ENCODE measurements at regions not wholly inside any gene's neighbourhood (a gene's known extent, or its start where the extent isn't known, plus 50 kb on each side); places are given as distances from the start of the nearest gene placed in this dataset.

DNA sequence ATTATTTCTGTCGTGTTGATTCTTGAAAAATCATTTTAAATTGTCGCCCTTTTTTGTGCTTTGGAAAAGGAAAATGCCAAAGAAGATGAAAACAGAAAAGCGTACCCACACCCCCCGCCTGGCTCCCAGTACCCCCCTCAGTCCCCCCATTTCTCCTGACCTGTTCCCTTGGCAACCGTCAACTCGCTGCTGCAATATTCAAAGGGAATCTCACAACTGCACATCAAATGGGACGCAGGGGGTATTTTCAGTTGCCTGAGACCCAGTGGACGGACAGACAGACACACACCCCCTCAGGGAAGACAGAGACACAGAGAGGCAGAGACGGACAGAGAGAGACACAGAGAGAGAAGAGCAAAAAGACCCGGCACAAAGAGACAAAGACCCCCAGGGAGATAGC lies 83.5 kb upstream of the PRR20G start:
- no peak overlapping the region for H3K27ac Mint-ChIP-seq
- no peaks in the 10 kb centered on the region for H3K36me3 Mint-ChIP-seq (ENCODE audit: low read depth)
- DNase-seq, result no peak
- peaks cover 2% of the 10 kb centered on the region for H3K9me3 Mint-ChIP-seq
- H3K4me3 Mint-ChIP-seq, result no peak overlapping the region
- H3K27me3 Mint-ChIP-seq, result peaks cover 18% of the 10 kb centered on the region
- H3K4me1 Mint-ChIP-seq (ENCODE audit: low read depth), result no peaks in the 10 kb centered on the region

DNA sequence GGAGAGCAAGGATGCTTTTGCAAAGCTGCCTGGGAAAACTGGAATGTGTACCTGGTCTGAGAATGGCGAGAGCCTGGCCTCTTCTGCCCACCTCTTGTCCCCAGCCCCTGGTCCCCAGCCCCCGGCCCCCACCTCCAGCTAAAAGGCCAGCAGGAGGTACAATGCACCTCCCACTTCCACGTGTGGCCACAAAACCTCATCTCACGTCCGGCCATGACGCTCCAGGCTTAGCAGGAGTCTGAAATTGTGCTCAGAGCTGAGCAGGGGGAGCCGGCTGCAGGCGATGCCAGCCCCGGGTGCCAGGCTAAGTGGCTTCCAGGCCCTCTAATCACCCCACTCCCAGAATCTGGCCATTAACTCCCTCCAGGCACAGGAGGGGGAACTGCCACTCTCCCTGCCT lies 83.1 kb upstream of the PRR20G start:
- H3K9me3 Mint-ChIP-seq, result no peaks in the 10 kb centered on the region
- H3K36me3 Mint-ChIP-seq (ENCODE audit: low read depth), result no peaks in the 10 kb centered on the region
- peaks cover 16% of the 10 kb centered on the region for H3K27me3 Mint-ChIP-seq
- H3K4me1 Mint-ChIP-seq (ENCODE audit: low read depth), result no peaks in the 10 kb centered on the region
- H3K27ac Mint-ChIP-seq, result no peak overlapping the region
- DNase-seq, result no peak
- H3K4me3 Mint-ChIP-seq, result no peak overlapping the region

DNA sequence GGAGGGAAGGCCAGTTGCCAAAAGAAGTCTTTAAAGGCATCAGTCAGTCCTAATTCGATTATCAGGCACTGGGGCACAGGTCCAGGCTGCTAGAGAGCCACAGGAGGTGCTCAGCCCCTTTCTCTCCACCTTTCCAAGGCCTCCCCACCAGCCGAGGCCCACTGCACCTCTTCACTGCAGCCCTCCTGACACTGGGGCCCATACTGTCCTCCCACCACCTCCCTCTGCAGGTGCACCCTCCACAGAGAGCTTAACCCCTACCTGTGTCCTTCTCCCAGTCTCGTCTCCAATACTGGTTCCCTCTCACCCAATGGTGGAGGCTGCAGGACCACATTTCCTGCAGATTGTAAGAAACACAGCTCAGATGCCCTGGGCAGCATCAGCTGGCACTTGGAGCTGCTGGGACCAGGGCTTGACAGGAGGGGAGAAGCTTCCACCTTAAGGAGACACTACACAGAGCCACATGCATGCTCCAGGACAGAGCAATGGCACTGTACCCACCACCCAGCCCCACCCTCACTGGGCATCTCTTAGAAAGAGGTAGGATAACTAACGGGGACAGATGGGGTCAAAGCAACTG lies 81.6 kb upstream of the PRR20G start:
- H3K27ac Mint-ChIP-seq, result no peak overlapping the region
- no peaks in the 10 kb centered on the region for H3K4me1 Mint-ChIP-seq (ENCODE audit: low read depth)
- no peak overlapping the region for H3K4me3 Mint-ChIP-seq
- H3K9me3 Mint-ChIP-seq, result no peaks in the 10 kb centered on the region
- DNase-seq, result no peak
- no peaks in the 10 kb centered on the region for H3K36me3 Mint-ChIP-seq (ENCODE audit: low read depth)
- H3K27me3 Mint-ChIP-seq, result peaks cover 15% of the 10 kb centered on the region

DNA sequence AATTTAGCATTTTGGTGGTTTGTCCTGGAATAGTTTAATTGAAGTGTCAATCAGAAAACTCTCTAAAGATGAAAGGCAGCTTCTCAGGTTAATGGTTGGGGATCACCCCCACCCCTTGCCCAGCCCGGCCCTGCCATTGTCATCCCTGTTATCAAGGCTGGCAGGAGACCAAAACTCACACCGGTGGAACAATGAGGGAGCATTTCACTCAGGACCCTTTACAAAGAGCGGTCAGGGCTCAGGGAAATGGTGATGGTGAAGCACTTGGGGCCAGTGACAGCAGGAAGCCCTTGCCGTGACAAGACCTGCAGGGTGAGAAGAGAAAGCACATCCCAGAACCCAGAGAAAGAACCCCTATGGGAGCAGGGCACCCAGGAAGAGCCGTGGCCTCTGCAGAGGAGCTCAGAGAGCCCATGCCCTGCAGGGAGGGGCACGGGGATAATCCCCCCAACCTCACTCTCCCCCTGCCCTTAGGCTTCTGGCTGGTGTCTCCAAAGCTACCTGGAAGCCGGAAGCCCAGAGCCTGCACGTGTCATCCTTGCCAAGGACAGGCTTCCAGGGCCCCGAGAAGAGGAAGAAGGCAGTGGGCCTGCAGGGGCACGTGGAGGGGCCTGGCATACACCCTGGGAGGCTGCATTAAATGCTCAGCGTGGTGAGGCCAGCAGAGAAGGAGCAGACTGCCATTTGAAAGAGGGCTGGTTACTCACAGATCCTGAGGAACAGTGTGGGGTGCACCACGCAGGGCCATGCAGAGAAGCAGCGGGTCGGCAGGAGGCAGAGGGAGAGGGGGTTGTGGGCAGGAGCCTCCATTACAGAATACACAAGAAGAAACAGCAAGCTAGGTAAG lies 80.6 kb upstream of the PRR20G start:
- Mint-ChIP-seq H3K36me3 (ENCODE audit: low read depth) (no peaks in the 10 kb centered on the region), H3K4me3 (no peak overlapping the region), H3K27ac (no peak overlapping the region), H3K9me3 (no peaks in the 10 kb centered on the region), H3K4me1 (ENCODE audit: low read depth) (no peaks in the 10 kb centered on the region), H3K27me3 (peaks cover 15% of the 10 kb centered on the region)
- DNase-seq, result no peak

DNA sequence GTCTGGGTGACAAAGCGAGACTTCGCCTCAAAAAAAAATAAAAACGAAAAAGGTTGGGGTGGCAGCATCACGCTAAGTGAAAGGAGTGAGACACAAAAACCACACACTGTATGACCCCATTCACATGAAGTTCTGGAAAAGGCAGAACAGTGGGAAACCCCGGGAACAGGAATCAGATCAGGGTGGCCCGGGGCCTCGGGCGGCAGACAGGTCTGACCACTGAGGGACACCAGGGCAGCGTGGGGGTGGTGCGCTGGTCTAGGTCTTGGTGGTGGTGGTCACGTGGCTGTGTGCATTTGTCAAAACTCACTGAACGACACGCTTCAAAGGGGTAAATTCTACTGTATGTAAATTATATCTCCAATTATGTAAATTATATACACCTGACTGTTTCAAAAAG lies 79.7 kb upstream of the PRR20G start:
- DNase-seq, result no peak
- Mint-ChIP-seq H3K27ac (no peak overlapping the region), H3K4me3 (no peak overlapping the region), H3K4me1 (ENCODE audit: low read depth) (no peaks in the 10 kb centered on the region), H3K36me3 (ENCODE audit: low read depth) (no peaks in the 10 kb centered on the region), H3K9me3 (no peaks in the 10 kb centered on the region), H3K27me3 (peaks cover 18% of the 10 kb centered on the region)

DNA sequence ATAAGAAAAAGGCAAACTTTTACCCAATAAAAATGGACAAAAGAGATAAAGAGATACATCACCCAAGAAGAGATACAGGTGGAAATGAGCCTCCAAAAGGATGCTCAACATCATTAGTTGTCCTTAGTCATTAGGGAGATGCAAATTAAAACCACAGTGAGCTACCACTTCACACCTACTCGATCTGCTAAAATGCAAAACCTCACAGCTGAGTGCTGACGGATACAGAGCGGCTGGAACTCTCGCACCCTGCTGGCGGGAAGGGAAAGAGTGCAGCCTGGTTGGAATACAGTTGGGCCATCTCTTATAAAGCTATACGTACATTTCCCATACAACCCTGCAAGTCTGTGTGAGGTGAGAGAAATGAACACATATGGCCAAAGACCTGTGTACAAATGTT lies 78.5 kb upstream of the PRR20G start:
- Mint-ChIP-seq H3K27ac (no peak overlapping the region), H3K4me1 (ENCODE audit: low read depth) (no peaks in the 10 kb centered on the region), H3K4me3 (no peak overlapping the region), H3K36me3 (ENCODE audit: low read depth) (no peaks in the 10 kb centered on the region), H3K27me3 (peaks cover 22% of the 10 kb centered on the region), H3K9me3 (no peaks in the 10 kb centered on the region)
- DNase-seq, result no peak

DNA sequence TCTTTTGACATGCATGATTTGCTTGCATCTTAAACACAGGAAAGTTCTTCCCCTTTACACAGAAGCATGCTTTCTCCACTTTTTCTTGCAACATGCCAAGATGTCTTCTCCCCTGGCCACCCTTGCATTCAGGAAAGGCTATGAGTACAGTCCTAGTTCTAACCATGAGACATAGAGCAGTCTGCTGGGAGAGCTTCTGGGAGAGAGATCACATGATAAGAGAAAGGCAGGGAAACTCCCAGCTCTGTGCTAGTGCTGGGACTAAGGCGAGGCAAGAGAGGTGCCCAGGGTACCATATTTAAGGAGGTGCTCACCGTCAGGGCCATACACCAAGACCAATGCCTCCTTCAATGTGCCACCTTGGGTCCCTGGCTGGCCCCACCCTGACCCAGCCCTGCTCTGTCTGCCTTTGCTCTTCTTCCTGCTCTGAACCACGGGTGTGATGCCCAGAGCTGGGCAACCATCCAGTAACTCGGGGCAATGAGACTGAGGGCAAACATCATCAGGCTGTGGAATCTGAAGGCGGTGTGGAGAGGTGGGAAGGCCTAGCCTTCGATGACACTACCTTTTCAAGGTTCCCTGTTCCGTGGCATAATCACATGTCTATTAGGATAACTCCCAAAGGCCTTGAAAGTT lies 77.4 kb upstream of the PRR20G start:
- H3K4me1 Mint-ChIP-seq (ENCODE audit: low read depth), result no peaks in the 10 kb centered on the region
- H3K36me3 Mint-ChIP-seq (ENCODE audit: low read depth), result no peaks in the 10 kb centered on the region
- H3K9me3 Mint-ChIP-seq, result no peaks in the 10 kb centered on the region
- H3K4me3 Mint-ChIP-seq, result no peak overlapping the region
- H3K27me3 Mint-ChIP-seq, result peaks cover 20% of the 10 kb centered on the region
- no peak for DNase-seq
- H3K27ac Mint-ChIP-seq, result no peak overlapping the region

DNA sequence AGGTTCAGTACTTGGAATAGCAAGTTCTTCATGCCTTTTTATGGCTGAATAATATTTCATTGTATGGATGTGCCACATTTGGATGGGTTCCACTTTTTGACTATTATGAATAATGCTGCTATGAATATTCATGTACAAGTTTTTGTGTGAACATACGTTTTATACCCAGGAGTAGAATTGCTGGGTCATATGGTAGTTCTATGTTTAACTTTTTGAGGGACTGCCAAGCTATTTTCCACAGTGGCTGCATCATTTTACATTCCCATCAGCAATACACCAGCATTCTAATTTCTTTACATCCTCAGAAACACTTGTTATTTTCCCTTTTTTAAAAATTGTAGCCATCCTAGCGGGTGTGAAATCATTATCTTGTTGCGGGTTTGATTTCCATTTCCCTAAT lies 76.0 kb upstream of the PRR20G start:
- no peak overlapping the region for H3K4me3 Mint-ChIP-seq

DNA sequence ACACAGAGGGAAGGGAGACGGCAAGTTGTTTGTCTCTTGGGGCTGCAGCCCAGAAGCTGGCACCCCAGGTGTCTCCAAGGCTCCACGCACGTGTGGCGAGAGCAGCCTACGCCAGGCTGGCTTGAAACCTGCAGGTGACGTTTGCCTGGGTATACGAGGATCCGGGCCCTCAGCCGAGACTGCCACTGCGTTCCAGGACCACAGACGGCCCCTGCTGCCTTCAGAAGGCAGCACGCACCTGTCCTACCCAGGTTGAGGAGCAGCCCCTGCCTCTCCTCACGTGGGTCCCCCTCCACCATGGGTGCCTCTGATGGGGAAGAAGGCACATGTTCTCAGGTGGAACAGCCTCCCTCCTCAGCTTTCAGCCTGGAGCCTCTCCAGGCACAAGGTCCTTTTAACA lies 75.3 kb upstream of the PRR20G start:
- Mint-ChIP-seq H3K4me3 (no peak overlapping the region), H3K27me3 (peaks cover 22% of the 10 kb centered on the region), H3K36me3 (ENCODE audit: low read depth) (no peaks in the 10 kb centered on the region), H3K9me3 (no peaks in the 10 kb centered on the region), H3K4me1 (ENCODE audit: low read depth) (no peaks in the 10 kb centered on the region), H3K27ac (no peak overlapping the region)
- DNase-seq, result no peak

More for the DNA sequence above, 76.0 kb upstream of the PRR20G start:
- no peak for DNase-seq
- Mint-ChIP-seq H3K27me3 (peaks cover 19% of the 10 kb centered on the region), H3K9me3 (no peaks in the 10 kb centered on the region), H3K4me1 (ENCODE audit: low read depth) (no peaks in the 10 kb centered on the region), H3K27ac (no peak overlapping the region), H3K36me3 (ENCODE audit: low read depth) (no peaks in the 10 kb centered on the region)

DNA sequence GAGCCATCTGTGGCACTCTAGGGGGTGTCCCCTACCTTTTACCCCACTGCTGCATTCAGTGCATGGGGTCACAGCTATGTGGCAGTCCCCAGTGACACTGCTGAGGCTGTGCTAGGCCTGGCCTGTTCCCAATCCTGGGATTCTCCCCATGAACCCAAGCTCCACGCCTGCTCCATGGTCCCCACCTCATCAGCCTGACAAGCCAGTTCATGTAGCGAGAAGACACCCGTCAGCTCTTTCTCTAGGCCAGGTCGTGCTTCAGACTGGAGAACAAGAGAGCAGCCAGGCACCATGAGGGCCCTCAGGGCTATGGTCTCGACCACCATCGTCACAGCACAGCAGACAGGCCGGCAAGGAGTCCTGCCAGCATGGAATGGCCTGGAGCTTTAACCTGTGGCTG lies 72.8 kb upstream of the PRR20G start:
- no peaks in the 10 kb centered on the region for H3K36me3 Mint-ChIP-seq (ENCODE audit: low read depth)
- DNase-seq, result no peak

DNA sequence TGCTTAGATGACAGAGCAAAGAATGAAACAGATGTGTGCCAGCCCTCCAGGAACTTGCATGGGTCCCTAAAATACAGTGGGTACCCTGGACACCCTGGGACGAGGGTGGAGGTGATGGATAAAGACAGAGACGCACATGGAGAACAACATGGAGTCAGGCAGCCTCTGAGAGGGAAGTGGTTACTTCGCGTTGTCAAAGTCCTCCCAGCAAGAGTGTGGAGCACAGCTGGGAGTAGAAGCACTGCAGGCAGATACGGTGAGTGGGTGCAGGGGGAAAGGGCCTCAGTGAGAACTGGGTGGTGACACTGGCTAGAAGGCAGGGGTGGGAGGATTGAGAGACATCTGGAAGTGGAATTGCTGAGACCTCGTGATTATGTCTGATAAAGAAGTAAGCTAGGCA lies 70.8 kb upstream of the PRR20G start:
- H3K36me3 Mint-ChIP-seq (ENCODE audit: low read depth), result no peaks in the 10 kb centered on the region

More for the DNA sequence above, 72.8 kb upstream of the PRR20G start:
- H3K4me3 Mint-ChIP-seq, result no peak overlapping the region
- no peak overlapping the region for H3K27ac Mint-ChIP-seq
- peaks cover 14% of the 10 kb centered on the region for H3K27me3 Mint-ChIP-seq
- H3K4me1 Mint-ChIP-seq (ENCODE audit: low read depth), result no peaks in the 10 kb centered on the region
- H3K9me3 Mint-ChIP-seq, result peaks cover 14% of the 10 kb centered on the region

DNA sequence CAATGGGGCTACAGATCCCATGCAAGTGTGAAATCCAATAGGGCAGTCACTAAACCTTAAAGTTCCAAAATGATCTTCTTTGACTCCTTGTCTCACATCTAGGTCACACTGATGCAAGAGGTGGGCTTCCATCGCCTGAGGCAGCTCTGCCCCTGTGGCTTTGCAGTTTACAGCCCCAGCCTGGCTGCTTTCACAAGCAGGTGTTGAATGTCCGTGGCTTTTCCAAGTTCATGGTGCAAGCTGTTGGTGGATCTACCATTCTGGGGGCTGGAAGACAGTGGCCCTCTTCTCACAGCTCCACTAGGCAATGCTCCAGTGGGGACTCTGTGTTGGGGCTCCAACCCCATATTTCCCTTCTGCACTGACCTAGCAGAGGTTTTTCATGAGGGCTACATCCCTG lies 68.5 kb upstream of the PRR20G start:
- DNase-seq, result no peak
- Mint-ChIP-seq H3K27ac (no peak overlapping the region), H3K36me3 (ENCODE audit: low read depth) (no peaks in the 10 kb centered on the region), H3K9me3 (peaks cover 18% of the 10 kb centered on the region), H3K4me1 (ENCODE audit: low read depth) (no peaks in the 10 kb centered on the region), H3K27me3 (peaks cover 3% of the 10 kb centered on the region), H3K4me3 (no peak overlapping the region)

More for the DNA sequence above, 70.8 kb upstream of the PRR20G start:
- Mint-ChIP-seq H3K4me1 (ENCODE audit: low read depth) (no peaks in the 10 kb centered on the region), H3K9me3 (peaks cover 18% of the 10 kb centered on the region), H3K27ac (no peak overlapping the region), H3K4me3 (no peak overlapping the region), H3K27me3 (peaks cover 10% of the 10 kb centered on the region)
- DNase-seq, result no peak

DNA sequence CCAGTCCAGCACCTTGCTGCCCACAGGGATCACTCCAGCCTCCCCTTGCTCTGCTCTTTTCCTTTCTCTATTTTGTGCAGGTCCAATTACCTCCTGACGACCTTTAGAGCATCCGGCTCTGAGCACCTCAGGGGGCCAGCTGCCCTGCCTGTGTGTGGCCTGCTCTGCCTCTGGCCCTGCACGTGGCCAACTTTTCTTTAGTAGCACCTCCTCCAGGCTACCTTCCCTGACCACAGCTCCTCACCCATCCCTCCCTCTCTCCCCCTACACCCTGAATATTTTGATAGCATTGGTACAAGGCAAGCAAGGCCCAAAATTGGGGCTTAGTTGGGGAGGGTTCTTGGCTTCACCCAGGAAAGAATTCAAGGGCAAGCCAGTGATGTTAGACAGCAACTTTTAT lies 66.9 kb upstream of the PRR20G start:
- no peak for DNase-seq
- Mint-ChIP-seq H3K27ac (no peak overlapping the region), H3K4me1 (ENCODE audit: low read depth) (no peaks in the 10 kb centered on the region), H3K36me3 (ENCODE audit: low read depth) (no peaks in the 10 kb centered on the region), H3K27me3 (peaks cover 8% of the 10 kb centered on the region), H3K9me3 (peaks cover 18% of the 10 kb centered on the region), H3K4me3 (no peak overlapping the region)

DNA sequence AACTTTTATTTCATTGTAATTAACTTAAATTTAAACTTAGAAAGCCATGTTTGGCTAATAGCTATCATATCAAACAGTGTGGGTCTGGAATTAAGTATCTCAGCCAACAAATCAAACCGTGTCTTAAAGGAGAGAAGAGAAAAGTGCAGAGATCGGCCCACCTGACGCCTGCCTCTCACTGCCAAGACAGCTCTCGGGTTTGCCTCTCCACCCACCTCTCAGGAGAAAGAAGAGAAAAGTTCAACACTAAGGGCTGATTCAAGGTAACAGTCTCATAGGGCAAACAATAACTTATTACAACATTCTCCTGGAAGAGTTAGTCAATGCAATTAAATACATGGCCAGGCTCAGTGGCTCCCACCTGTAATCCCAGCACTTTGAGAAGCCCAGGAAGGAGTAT lies 64.8 kb upstream of the PRR20G start:
- H3K36me3 Mint-ChIP-seq (ENCODE audit: low read depth), result no peaks in the 10 kb centered on the region
- H3K4me3 Mint-ChIP-seq, result no peak overlapping the region
- H3K9me3 Mint-ChIP-seq, result peaks cover 18% of the 10 kb centered on the region
- peaks cover 9% of the 10 kb centered on the region for H3K27me3 Mint-ChIP-seq
- no peak for DNase-seq
- no peak overlapping the region for H3K27ac Mint-ChIP-seq
- H3K4me1 Mint-ChIP-seq (ENCODE audit: low read depth), result no peaks in the 10 kb centered on the region

DNA sequence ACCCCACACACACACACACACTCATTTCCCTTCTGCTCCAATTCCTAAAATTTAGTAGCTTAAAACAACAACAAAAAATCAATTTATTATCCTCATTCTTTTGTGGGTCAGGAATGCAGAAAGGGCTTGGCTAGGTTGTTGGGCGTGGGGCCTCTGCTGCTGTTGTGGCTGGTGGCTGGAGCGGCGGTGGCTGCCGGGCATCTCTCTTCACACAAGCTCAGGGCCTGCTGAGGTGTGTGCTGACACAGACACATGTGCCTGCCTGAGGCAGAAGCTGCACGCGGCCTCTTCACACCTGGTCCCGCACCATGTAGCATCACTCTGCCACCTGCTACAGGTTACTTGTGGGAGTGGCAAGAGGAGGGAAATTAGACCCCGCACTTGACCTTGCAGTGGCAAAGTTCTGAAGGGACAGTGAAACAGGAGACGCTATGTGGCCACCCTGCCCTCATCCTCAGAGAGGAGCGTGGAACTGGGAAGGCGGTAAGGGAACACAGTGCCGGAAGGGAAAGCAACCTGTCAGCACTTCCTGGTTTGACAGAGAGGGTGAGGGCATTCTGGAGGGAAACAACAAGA lies 64.0 kb upstream of the PRR20G start:
- Mint-ChIP-seq H3K36me3 (ENCODE audit: low read depth) (no peaks in the 10 kb centered on the region), H3K27me3 (peaks cover 9% of the 10 kb centered on the region), H3K27ac (no peak overlapping the region), H3K4me3 (no peak overlapping the region), H3K4me1 (ENCODE audit: low read depth) (no peaks in the 10 kb centered on the region), H3K9me3 (peaks cover 12% of the 10 kb centered on the region)
- no peak for DNase-seq
